Stimulated activated CD8-positive, alpha-beta memory T cell treated with anti-CD3 and anti-CD28 coated beads, Interleukin-7, amount 100 ng/mL, for 1 hour (primary cell): ENCODE measurements at regions not wholly inside any gene's neighbourhood (a gene's known extent, or its start where the extent isn't known, plus 50 kb on each side); places are given as distances from the start of the nearest gene placed in this dataset.

Experiments used
- DNase-seq, 2 donors: peaks; one replicate each; pipeline ENCODE4 v3.0.0-alpha.2; 2020; ENCODE audit warnings: low read depth in 2 of 2

DNA sequence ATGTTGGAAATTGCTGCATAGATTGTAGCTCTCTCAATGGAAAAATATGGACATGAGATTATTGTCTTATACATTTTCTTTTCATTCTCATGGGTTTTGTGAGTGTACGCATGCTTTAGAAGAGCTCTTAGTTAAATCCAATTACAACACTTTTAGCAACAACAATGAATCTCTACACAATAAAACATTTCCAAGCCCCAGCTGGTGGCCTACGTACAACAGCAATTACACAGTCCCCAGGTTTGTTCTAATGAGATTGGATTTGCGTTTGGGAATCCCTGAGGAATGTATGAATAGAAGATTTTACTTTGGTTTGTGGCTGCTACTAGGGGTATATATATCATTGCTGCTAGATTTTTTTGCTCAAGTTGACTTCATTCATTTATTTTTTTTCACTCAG is 98.6 kb downstream of the FHDC1 start:
- no peak for DNase-seq

DNA sequence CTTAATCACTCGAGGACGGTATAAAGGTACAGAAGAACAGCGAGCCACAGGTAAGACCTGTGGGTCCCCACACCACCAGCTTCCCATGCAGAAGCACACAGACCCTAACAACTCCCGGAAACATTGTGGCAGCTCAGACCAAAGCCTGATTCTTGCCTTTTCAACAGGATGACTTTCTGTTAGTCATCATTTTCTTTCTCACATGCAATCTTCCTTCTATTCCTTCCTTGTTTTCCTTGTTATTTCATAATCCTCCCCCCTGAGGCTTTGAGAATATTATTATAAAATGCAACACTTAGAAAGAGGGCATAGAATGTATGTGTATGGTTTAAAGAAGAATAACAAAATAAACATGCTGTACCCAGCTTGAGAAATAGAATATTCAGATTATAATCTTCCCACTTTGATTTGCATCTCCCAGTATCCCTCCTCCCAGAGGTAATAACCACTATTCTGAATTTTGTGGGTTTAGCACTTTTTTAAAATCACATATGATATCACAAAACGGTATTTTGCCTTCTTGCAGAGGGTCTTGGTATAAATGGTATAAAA is 100.9 kb downstream of the FHDC1 start:
- DNase-seq: no peak

DNA sequence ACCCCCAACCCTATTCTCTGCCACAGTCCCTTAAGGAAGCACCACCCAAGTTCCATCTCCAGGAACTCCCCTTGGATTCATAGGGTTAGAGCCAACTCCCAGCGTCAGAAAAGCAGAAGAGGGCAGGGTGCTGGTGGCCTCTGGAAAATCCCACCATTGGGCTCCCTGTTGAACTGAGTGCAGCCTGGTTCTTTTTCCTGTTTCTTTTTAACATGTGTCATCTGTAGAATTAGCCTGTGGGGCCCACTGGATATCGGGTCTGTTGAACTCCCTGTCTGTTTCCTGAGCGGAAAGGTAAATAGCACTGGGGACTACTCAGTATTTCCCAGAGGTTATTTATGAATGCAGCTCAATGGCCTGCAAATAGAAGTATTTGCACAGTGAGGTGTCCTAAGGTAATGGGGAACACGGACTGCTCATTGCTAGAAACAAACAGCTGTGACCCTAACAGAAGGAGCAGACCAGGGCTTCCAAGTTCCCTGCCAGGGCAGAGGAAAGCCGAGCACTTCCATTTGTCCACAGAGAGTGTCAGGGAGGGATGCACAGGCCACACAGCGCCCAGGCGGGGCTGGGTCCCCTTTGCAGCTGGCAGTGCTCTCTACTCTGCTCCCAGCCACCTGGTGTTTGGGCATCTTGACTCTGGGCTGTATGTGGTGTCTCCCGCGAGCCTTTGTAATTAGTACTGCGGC is 102.6 kb downstream of the FHDC1 start:
- no peak for DNase-seq

DNA sequence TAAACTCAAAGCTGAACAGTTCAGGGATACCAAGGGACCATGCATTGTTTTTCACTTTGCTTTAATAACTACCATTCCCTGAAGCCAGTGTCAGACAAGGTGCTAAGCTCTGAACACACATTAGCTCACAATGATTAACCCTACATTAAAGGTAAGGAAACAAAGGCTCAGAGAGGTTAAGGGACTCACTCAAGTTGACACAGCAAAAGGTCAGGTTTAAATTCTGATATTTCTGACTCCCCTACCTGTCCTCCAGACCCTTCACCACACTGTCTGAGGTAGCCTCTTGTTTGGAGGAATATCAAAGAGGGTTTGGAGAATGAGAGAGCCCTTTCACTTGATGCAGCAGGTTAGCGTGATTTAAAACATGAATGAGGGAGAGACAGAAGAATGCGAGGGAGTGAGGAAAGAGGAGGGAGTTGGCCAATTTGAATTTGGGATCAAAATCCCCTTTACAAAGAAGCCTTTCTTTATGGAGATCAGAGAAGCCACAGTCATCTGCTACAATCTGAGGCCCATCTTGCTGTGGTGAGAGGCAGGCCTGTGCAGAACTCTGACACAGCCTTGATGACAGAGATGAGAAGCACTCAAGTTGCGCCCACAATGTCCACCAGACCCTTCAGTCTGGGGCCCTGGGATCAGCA is 103.5 kb downstream of the FHDC1 start:
- no peak for DNase-seq

DNA sequence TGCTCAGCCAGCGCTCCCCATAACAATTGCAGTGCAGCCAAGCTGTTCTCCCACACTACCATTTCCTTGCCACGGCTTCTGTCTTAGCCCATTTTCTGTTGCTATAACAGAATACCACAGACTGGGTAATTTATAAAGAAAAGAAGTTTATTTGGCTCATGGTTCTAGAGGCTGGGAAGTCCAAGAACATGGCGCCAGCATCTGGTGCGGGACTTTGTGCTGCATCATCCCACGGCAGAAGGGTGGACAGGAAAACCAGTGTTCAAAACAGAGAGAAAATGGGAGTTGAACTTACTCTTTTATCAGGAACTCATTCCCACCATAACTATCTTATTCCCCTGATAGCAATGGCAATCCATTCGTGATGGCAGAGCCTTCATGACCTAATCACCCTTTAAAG is 104.6 kb downstream of the FHDC1 start:
- no peak for DNase-seq

DNA sequence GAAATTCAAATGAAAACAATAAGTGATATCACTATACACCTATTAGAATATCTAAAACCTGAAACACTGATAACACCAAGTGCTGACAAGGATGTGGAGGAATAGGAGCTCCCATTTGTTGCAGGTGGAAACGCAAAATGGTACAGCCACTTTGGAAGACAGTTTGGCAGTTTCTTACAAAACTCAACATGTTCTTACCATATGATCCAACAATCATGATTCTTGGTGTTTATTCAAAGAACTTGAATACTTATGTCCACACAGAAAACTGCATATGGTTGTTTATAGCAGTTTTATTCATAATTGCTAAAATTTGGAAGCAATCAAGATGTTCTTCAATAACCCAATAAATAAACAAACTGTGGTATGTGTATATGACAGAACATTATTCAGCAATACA is 107.9 kb downstream of the FHDC1 start:
- no peak for DNase-seq

DNA sequence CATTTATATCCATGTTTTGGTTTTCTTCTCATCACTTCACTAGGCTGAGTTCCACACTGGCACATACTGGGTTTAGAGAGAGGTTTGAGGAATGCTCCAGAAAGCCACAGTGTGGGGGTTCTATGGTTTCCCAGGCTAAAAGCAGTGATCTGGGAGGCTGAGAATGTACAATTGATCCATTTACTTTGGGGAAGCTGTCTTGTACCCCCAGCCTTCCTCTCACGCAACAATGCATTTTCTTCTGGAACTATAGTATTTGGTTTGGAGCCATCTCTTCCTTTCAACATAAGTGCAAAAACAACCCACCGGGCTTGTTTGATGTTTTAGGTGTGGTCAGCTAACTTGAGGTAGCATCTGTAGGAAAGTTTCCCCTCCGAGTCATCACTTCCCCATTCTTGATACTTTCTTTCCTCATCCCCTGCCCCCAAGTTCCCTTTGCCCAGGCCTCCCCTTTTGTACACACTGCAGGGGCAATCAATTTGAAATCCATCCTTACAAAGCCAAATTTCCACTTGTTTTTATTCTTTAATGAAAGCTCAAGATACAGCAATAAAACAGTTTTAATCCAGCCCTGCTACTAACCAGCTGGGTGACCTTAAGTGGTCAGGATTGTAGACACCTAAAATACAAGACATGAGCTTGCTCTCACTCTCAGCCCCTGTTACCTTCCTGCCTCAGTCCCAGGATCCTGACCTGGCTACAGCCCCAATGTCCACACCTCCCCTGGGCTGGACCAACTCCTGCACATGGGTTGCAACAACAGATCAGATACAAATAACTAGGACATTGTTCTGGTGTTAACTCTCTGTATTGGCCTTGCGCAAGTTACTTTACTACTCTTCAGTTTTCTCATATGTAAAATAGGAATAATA is 109.2 kb downstream of the FHDC1 start:
- no peak for DNase-seq

DNA sequence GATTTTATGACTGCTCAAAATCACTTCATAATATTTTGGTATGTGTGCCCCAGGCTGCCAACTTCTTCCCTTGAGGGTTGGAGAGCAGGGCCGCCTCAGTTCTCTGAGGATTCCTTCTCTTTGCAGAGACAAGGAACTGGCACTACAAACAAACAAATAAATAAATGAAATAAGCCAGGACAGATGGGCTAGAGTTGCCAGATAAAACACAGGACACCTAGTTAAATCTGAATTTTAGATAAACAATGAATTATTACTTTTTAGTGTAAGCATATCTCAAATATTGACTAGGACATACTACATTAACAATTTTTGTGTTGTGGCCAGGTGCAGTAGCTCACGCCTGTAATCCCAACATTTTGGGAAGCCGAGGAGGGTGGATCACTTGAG is 122.5 kb downstream of the FHDC1 start:
- no peak for DNase-seq

DNA sequence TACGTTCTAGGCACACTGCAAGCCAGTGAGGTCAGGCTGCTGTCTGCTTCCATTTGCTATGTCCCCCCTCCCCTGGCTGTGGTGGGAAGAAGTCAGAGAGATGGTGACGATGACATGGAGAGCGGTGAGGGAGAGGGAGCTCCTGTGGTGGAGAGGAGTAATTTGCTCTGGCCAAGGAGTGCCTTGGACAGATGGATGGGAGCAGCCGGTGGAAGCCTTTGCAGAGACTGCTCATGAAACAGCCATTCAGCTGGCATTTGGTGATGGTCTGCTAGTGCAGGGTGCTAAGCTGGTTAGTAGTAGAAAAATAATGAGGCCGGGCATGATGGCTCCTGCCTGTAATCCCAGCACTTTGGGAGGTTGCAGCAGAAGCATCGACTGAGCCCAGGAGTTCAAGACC is 124.1 kb downstream of the FHDC1 start:
- no peak for DNase-seq

DNA sequence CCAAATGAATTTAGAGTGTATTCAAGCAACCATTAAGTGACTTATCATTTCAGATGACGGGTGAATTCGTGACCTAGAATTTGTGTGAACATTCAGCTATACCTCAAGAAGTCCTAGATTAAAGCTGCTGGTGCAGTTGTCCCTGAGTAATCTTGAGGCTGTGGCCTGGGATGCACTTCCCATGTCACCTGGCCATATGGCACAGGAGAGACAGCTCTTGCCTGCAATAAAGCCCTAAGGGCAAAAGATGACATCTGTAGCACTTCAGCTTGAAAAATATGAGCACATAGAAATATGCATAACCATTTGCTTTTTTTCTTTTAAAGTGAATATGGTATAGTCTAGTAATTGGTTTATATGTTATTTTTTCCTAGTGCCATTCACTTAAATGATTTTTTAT is 125.8 kb downstream of the FHDC1 start:
- DNase-seq: no peak

DNA sequence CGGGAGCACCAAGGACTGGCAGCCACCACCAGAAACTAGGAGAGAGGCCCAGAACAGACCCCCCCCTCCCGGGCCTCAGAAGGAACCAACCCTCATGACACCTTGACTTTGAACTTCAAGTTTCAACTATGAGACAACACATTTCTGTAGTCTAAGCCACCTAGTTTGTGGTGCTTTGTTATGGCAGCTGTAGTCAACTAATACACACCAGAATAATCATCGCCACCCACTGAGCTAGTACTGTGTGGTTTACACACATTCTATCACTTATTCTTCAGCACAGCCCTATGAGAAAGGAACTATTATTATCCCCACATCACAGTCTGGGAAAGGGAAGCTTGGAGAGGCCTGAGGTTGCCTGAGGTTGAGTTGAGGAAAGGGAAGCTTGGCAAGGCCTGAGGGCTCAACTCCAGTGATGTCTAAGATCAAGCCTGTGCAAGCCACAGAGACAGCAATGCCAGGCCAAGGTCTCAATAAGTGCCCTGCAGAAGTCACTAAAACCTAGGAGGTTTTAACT is 126.6 kb downstream of the FHDC1 start:
- DNase-seq: no peak

DNA sequence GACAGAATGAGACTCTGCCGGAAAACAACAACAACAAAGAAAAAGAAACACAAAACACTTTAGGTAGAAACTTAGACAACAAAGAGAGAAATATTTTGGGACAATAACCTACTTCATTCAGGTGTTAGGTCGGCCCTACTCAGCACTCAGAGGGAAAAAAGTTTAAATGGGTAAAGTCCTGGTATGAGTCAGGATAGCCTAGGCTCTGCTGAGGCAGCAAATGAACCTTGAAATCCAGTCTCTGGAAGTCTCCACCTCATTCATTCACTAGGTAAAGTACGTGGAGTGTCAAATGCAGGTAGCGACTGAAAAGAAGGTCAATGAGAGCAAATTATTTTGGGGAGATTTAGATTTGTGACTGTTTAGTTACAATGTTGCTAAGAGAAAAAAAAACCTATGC is 127.4 kb downstream of the FHDC1 start:
- no peak for DNase-seq

DNA sequence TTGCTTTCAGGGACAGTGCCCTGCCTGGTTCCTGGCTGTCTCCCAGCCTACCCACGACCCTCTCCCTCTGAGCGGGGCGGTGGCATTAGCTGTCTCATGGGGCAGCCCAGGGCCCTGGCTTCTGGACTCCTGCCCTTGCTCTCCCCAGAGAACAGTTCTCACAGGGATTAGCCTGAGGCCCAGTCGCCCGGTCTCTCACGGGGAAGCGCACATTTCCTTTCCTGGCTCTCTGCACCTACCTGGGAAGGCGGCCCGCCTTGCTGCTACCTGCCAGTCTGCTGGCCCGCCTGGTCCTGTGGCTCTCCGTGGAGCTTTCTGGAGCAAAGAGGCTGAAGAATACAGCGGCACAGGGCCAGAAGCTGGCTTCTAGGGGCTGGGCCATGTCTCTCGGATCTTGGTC is 128.4 kb downstream of the FHDC1 start:
- DNase-seq: no peak

DNA sequence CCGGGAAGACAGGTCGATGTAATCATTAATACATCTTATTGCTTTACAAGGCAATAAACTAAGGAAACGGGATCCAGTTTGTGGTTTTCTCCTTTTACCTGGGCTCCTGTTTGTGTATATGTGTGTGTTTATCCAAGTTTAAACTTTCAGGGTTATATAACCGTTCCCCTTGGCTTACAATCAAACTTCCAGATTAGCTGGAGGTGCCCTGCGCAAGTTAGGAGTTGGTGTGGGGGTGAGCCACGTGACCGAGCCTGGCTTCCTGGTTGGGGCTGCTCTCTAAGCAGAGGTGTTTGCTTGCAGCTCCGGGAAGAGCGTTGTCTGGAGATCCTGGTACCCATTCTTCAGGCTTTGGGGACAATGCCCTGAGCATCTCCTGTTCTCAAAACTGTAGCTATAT is 129.2 kb downstream of the FHDC1 start:
- DNase-seq: no peak

DNA sequence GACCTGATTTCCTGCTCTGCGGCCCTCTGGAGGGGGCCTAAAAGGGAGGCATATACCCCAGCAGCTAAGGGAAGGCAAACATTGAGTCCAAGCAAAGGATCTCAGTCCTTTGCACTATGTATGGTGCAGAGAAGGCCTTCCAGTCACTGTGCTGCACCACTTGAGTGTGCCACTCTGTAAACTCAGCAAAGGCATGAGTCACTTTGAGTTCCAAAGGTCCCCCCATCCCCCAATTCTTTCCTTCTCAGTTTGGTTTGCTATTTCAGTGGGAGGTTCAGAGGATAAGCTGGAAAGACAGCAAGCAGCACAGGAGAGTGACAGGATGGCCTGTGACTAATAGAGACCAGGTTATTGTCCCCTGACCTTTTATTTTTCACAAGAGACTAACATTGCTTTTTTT is 131.3 kb downstream of the FHDC1 start:
- DNase-seq: no peak

DNA sequence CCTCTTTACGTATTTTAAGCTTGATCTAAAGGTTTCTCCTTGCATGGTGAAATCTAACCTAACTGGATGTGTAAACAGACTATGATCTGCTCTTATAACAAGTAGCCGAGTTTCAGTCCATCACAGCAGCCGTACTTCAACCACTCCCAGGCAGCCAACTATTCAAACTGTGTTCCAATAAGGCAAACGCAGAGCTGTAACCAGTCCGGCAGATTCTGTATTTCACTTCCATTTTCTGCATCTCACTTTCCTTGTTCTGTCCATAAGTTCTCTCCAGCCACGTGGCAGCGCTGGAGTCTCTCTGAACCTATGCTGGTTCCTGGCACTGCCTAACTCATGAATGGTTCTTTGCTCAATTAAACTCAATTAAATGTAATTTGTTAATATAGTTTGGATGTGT is 132.6 kb downstream of the FHDC1 start:
- no peak for DNase-seq

DNA sequence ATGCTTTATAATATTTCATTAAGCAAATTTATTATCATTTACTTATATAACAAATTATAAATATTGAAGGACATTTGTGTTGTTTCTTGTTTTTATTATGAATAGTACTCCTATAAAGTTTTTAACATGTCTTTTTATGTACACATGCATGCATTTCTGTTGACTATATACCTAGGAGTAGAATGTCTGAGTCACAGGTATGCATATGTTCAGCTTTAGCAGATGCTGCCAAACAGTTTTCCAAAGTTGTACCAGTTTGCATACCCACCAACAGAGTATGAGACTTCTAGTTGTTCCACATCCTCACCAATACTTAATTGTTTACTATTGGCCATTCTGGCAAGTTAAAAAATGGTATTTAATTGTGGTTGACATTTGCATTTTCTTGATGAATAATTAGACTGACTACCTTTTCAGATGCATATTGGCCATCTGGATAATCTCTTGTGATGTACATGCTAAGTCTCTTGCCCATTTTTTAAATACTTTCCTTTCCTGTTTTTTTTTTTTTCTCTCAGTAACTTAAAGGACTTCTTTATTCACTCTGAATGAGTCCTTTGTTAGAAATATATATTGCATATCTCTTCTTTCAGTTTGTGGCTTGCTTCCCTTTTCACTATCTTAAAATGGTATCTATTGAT is 132.2 kb upstream of the TRIM2 start:
- no peak for DNase-seq

DNA sequence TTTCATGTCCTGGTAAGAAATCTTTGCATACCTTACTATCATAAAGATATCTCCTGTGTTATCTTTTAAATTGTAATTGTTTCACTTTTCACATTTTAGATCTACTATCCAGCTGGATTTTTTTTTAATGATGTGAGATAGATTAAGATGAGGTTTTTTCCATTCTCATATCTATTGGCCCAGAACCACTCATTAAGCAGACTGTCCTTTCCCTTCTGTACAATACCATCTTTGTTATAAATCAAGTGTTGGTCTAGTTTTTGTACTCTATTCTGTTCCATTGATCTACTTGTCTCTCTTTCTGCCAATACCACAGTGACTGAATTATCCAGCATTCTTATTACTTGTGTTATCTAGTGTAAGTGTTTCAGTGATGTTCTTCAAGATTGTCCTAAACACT is 131.6 kb upstream of the TRIM2 start:
- no peak for DNase-seq

DNA sequence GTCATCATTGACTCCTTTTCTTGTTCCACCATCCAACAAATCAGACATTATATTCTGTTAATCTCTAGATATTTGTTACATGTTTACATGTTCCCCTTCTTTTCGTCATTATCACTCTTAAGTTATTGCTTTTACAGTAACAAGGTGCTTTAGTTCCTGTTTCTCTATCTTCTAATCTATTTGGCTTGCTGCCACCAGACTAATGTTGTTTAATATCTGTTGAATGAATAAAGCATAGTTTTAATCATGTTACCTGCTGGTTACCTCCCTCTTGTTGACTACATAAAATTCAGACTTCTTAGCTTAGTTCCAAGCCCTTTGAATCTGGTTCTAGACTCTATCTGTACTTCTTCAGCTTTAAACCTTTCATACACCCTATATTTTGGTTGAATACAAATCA is 129.8 kb upstream of the TRIM2 start:
- DNase-seq: no peak

DNA sequence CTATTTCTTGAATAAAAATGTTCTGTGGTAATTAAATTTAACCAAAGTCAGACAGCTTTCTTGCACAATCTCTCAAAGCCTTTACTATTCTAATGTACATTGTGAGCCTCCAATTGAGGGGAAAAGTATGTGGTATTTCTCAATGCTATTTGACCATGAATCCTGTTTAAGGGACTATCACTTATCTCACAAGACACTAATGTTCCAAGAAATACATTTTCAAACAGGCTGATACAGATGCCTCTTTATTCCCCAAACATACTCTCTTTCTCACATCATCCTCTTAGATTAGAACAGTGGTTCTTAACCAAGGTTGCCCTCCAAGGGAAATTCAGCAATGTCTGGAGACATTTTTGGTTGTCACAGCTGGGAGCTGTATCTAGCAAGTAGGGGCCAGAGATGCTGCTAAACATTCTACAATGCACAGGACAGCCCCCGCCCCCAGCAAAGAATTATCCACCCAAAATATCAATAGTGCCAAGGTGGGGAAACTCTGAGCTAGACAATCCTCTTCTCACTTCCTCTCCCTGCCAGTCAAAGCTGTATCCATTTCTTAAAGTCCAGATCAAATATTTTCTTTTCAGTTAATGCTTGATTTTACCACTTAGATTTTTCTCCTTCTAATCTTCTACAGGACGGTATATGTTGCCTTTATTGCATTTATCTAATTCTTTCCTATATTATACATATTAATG is 129.2 kb upstream of the TRIM2 start:
- no peak for DNase-seq

DNA sequence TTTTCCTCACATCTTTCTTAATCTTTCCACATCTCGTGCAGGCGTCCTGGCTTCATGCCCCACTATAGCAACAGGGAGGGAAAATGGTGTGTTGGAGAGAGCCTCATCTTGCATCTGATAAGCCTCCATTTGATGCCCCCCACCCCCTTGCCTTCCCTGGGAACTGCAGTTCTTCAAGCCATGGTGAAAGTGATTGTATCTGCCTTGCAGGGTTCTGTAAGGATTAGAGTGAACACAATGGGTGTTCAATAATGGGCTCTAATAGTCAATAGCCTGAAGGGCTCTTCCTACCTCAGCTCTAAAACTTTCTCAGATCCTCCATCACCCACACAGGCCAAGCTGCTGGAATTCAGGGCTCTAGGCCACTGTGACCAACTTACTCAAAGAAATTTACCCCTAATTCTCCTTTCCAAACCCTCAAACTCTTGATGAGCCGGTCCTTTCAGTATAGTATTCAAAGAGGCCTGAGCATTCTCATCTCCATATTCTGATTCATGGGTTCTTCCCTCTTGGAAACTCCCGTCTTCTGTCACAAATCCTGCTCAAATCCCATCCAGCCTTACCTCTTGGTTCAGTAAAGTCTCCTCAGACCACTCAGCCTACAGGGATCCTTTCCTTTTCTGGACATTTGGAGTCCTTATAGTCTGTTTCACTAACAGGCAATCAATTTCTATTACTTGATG is 128.3 kb upstream of the TRIM2 start:
- DNase-seq: no peak
